ENCODE measurements at regions not wholly inside any gene's neighbourhood (a gene's known extent, or its start where the extent isn't known, plus 50 kb on each side); places are given as distances from the start of the nearest gene placed in this dataset.

- no peak for DNase-seq (ENCODE audit: extremely low read depth, low read depth)
These were observed 683.1 kb downstream of the KCTD8 start for GRCh38 chr4:43765514-43765913.

- no peak for DNase-seq (ENCODE audit: extremely low read depth, low read depth)
These were observed 682.0 kb downstream of the KCTD8 start for GRCh38 chr4:43766648-43767047.

GRCh38 chr4:43776371-43776770, 672.2 kb downstream of the KCTD8 start:
- DNase-seq (ENCODE audit: extremely low read depth, low read depth), result no peak

GRCh38 chr4:43778187-43778915, 670.3 kb downstream of the KCTD8 start:
- DNase-seq (ENCODE audit: extremely low read depth, low read depth), result no peak

- DNase-seq (ENCODE audit: extremely low read depth, low read depth), result no peak
These were observed 667.5 kb downstream of the KCTD8 start for GRCh38 chr4:43781125-43781524.

- no peak for DNase-seq (ENCODE audit: extremely low read depth, low read depth)
These were observed 666.2 kb downstream of the KCTD8 start for GRCh38 chr4:43782391-43782790.

GRCh38 chr4:43816116-43816515, 632.5 kb downstream of the KCTD8 start:
- DNase-seq (ENCODE audit: extremely low read depth, low read depth), result no peak

GRCh38 chr4:43822621-43823020, 626.0 kb downstream of the KCTD8 start:
- no peak for DNase-seq (ENCODE audit: extremely low read depth, low read depth)

- DNase-seq (ENCODE audit: extremely low read depth, low read depth), result no peak
These were observed 612.7 kb downstream of the KCTD8 start for GRCh38 chr4:43835869-43836268.

GRCh38 chr4:43837171-43837570, 611.4 kb downstream of the KCTD8 start:
- no peak for DNase-seq (ENCODE audit: extremely low read depth, low read depth)

GRCh38 chr4:43837604-43838003, 611.0 kb downstream of the KCTD8 start:
- no peak for DNase-seq (ENCODE audit: extremely low read depth, low read depth)

GRCh38 chr4:43842594-43842993, 606.0 kb downstream of the KCTD8 start:
- DNase-seq (ENCODE audit: extremely low read depth, low read depth), result no peak

GRCh38 chr4:43843501-43843900, 605.1 kb downstream of the KCTD8 start:
- DNase-seq (ENCODE audit: extremely low read depth, low read depth), result no peak

- DNase-seq (ENCODE audit: extremely low read depth, low read depth), result no peak
These were observed 602.5 kb downstream of the KCTD8 start for GRCh38 chr4:43846111-43846587.

GRCh38 chr4:43853565-43854264, 594.9 kb downstream of the KCTD8 start:
- no peak for DNase-seq (ENCODE audit: extremely low read depth, low read depth)

- DNase-seq (ENCODE audit: extremely low read depth, low read depth), result no peak
These were observed 593.3 kb downstream of the KCTD8 start for GRCh38 chr4:43855283-43855682.

- DNase-seq (ENCODE audit: extremely low read depth, low read depth), result no peak
These were observed 583.9 kb downstream of the KCTD8 start for GRCh38 chr4:43864616-43865146.

- DNase-seq (ENCODE audit: extremely low read depth, low read depth), result no peak
These were observed 580.7 kb downstream of the KCTD8 start for GRCh38 chr4:43867908-43868307.

GRCh38 chr4:43875655-43876054, 573.0 kb downstream of the KCTD8 start:
- DNase-seq (ENCODE audit: extremely low read depth, low read depth), result no peak

- no peak for DNase-seq (ENCODE audit: extremely low read depth, low read depth)
These were observed 566.1 kb downstream of the KCTD8 start for GRCh38 chr4:43882470-43882869.

- no peak for DNase-seq (ENCODE audit: extremely low read depth, low read depth)
These were observed 562.4 kb downstream of the KCTD8 start for GRCh38 chr4:43886196-43886595.

- DNase-seq (ENCODE audit: extremely low read depth, low read depth), result no peak
These were observed 549.8 kb downstream of the KCTD8 start for GRCh38 chr4:43898836-43899235.

Data from NCI-H460 (cell line).